ENCODE measurements at regions not wholly inside any gene's neighbourhood (a gene's known extent, or its start where the extent isn't known, plus 50 kb on each side); places are given as distances from the start of the nearest gene placed in this dataset.
A peak's percentile ranks its signal among the peaks of the same experiment; 100 is the strongest.

DNA sequence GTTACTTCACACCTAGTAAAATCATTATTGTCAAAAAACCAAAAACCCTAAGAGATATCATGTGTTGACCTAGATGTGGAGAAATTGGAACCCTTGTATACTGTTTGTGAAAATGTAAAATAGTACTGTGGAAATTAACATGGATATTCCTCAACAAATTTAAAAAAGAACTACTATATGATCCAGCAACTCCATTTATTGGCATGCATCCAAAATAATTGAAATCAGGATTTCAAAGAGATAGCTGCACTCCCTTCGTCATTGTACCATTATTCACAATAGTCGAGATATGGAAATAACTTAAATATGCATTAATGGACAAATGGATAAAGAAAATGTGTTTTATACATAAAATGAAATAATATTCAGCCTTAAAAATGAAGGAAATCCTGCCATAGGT is 105.3 kb upstream of the ZC3H15 start:
- Mint-ChIP-seq H3K4me1 (no peaks in the 10 kb centered on the region), H3K27ac (no peak overlapping the region), H3K9me3 (peaks cover 18% of the 10 kb centered on the region), H3K36me3 (peaks cover 14% of the 10 kb centered on the region), H3K27me3 (ENCODE audit: low read depth) (no peaks in the 10 kb centered on the region), H3K4me3 (no peak overlapping the region)
- no peak for DNase-seq (ENCODE audit: low spot score)
- ATAC-seq: no peak
- CTCF ChIA-PET: no interaction called here
- POLR2A ChIA-PET: no interaction called here
- no peak for TF ChIP-seq ZNF232 (CRISPR knock-in tag; IDR thresholded peaks at IDR 0.05)

DNA sequence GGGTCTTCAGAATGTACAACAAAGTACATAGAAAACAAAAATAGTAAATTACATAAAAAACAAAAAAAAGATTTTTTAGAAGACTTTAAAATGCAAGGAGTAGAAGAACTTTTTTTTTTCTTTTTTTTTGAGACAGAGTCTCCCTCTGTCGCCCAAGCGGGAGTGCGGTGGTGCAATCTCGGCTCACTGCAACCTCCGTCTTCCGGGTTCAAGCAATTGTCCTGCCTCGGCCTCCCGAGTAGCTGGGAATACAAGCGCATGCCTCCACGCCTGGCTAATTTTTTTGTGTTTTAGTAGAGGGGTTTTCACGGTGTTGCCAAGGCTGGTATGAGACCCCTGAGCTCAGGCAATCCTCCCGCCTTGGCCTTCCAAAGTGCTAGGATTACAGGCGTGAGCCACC is 104.5 kb upstream of the ZC3H15 start:
- no peak for TF ChIP-seq GRHL2 (CRISPR knock-in tag; IDR thresholded peaks at IDR 0.05; ENCODE audit: insufficient replicate concordance, severe bottlenecking)
- ATAC-seq: no peak
- Mint-ChIP-seq H3K9me3 (peaks cover 24% of the 10 kb centered on the region), H3K36me3 (peaks cover 20% of the 10 kb centered on the region), H3K27me3 (ENCODE audit: low read depth) (no peaks in the 10 kb centered on the region; the same call in 1 of the 2 replicates), H3K27ac (0 out of 2 replicates have a peak overlapping the region, but pooled peaks have one; percentile 42), H3K4me3 (no peak overlapping the region), H3K4me1 (no peaks in the 10 kb centered on the region)
- ChIA-PET POLR2A (no interaction called here), CTCF (no interaction called here)
- no peak for DNase-seq (ENCODE audit: low spot score)

DNA sequence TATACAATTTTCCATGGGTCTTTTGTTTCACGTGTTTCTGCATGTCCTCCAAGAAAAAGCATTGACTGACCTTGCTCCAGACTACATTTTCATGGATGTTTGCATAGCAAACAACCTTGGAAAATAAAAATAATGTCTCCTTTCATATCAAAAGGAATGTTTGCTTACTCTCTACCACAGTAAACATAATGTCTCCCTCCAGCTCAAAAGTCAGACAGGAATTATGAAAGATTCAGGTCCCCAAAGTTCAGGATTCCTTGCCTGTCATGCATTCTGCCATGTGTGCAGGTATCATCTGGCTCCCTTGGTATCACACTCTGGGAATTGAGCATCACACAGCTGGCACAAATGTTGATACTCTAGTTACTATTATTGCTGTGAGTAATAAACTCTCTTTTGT is 103.1 kb upstream of the ZC3H15 start:
- ChIA-PET POLR2A (no interaction called here), CTCF (no interaction called here)
- Mint-ChIP-seq H3K27ac (no peak overlapping the region), H3K4me3 (no peak overlapping the region), H3K9me3 (peaks cover 29% of the 10 kb centered on the region), H3K27me3 (ENCODE audit: low read depth) (no peaks in the 10 kb centered on the region; the same call in 1 of the 2 replicates), H3K36me3 (peaks cover 24% of the 10 kb centered on the region), H3K4me1 (no peaks in the 10 kb centered on the region)
- ATAC-seq (no peak), DNase-seq (ENCODE audit: low spot score) (no peak)
- TF ChIP-seq ZNF219 (CRISPR knock-in tag; IDR thresholded peaks at IDR 0.05; ENCODE audit: borderline replicate concordance) (no peak), GABPB1 (CRISPR knock-in tag; IDR thresholded peaks at IDR 0.05) (peak; percentile 73)

- no peak overlapping the region for H3K27ac Mint-ChIP-seq
- DNase-seq (ENCODE audit: low spot score): no peak
- POLR2A ChIA-PET: interaction anchor here (0.6 kb wide), 1 partner anchor 54 kb away, joined by 3 read pairs; no protein-coding TSS in a partner anchor
- no peak overlapping the region for H3K4me3 Mint-ChIP-seq
- peaks cover 27% of the 10 kb centered on the region for H3K36me3 Mint-ChIP-seq
- no peak for ATAC-seq
- H3K27me3 Mint-ChIP-seq (ENCODE audit: low read depth): no peaks in the 10 kb centered on the region; the same call in 1 of the 2 replicates
- no peaks in the 10 kb centered on the region for H3K4me1 Mint-ChIP-seq
- CTCF ChIA-PET: no interaction called here
- no peak for TF ChIP-seq ELF4 (CRISPR knock-in tag; IDR thresholded peaks at IDR 0.05; ENCODE audit: low read depth)
- TF ChIP-seq, protein P1, sequence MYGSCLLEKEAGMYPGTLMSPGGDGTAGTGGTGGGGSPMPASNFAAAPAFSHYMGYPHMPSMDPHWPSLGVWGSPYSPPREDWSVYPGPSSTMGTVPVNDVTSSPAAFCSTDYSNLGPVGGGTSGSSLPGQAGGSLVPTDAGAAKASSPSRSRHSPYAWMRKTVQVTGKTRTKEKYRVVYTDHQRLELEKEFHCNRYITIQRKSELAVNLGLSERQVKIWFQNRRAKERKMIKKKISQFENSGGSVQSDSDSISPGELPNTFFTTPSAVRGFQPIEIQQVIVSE (CRISPR knock-in tag; IDR thresholded peaks at IDR 0.05; ENCODE audit: borderline replicate concordance): no peak
- no peak for TF ChIP-seq ESRRA (CRISPR knock-in tag; IDR thresholded peaks at IDR 0.05; ENCODE audit: borderline replicate concordance)
- TF ChIP-seq, protein P2, sequence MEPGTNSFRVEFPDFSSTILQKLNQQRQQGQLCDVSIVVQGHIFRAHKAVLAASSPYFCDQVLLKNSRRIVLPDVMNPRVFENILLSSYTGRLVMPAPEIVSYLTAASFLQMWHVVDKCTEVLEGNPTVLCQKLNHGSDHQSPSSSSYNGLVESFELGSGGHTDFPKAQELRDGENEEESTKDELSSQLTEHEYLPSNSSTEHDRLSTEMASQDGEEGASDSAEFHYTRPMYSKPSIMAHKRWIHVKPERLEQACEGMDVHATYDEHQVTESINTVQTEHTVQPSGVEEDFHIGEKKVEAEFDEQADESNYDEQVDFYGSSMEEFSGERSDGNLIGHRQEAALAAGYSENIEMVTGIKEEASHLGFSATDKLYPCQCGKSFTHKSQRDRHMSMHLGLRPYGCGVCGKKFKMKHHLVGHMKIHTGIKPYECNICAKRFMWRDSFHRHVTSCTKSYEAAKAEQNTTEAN (CRISPR knock-in tag; IDR thresholded peaks at IDR 0.05): no peak
- TF ChIP-seq SOX15 (CRISPR knock-in tag; IDR thresholded peaks at IDR 0.05): no peak
- TF ChIP-seq ZNF512 (CRISPR knock-in tag; IDR thresholded peaks at IDR 0.05; ENCODE audit: borderline replicate concordance): no peak
- no peak for TF ChIP-seq CTCF (IDR thresholded peaks at IDR 0.05)
- TF ChIP-seq IRF2 (CRISPR knock-in tag; IDR thresholded peaks at IDR 0.05; ENCODE audit: borderline replicate concordance, low read depth): no peak
- no peak for TF ChIP-seq HMGA2 (CRISPR knock-in tag; IDR thresholded peaks at IDR 0.05)
- TF ChIP-seq, protein P3, sequence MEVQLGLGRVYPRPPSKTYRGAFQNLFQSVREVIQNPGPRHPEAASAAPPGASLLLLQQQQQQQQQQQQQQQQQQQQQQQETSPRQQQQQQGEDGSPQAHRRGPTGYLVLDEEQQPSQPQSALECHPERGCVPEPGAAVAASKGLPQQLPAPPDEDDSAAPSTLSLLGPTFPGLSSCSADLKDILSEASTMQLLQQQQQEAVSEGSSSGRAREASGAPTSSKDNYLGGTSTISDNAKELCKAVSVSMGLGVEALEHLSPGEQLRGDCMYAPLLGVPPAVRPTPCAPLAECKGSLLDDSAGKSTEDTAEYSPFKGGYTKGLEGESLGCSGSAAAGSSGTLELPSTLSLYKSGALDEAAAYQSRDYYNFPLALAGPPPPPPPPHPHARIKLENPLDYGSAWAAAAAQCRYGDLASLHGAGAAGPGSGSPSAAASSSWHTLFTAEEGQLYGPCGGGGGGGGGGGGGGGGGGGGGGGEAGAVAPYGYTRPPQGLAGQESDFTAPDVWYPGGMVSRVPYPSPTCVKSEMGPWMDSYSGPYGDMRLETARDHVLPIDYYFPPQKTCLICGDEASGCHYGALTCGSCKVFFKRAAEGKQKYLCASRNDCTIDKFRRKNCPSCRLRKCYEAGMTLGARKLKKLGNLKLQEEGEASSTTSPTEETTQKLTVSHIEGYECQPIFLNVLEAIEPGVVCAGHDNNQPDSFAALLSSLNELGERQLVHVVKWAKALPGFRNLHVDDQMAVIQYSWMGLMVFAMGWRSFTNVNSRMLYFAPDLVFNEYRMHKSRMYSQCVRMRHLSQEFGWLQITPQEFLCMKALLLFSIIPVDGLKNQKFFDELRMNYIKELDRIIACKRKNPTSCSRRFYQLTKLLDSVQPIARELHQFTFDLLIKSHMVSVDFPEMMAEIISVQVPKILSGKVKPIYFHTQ (CRISPR knock-in tag; IDR thresholded peaks at IDR 0.05): no peak
- no peak for TF ChIP-seq RORB (CRISPR knock-in tag; IDR thresholded peaks at IDR 0.05)
- TF ChIP-seq EMX1 (CRISPR knock-in tag; IDR thresholded peaks at IDR 0.05): no peak
- TF ChIP-seq PRDM15 (CRISPR knock-in tag; IDR thresholded peaks at IDR 0.05): no peak
- TF ChIP-seq ZNF671 (CRISPR knock-in tag; IDR thresholded peaks at IDR 0.05): no peak
- peaks cover 35% of the 10 kb centered on the region for H3K9me3 Mint-ChIP-seq
These were observed 101.8 kb upstream of the ZC3H15 start for GRCh38 chr2:186384226-186384625.

Measured in WTC11 (cell line).